ENCODE measurements at regions not wholly inside any gene's neighbourhood (a gene's known extent, or its start where the extent isn't known, plus 50 kb on each side); places are given as distances from the start of the nearest gene placed in this dataset.

DNA sequence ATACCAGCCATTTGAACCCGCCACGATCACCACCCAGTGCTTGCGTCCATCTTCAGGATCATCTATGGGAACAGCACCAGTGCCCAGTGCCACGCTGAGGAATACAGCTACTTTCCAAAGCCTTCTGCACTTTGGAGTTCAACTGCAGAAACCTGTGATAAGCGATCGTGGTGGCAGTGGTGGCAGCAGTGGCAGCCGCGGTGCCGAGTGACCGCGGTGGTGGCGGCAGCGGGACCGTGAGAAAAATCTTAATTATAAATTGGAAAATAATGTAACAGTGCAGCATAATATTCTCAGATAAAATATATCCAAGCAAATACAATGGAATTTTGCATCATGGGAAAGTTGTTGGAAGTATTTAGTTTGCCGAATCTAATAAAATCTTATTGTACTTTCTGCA is 2270.9 kb downstream of the PCDH9 start:
- FAIRE-seq: no peak

DNA sequence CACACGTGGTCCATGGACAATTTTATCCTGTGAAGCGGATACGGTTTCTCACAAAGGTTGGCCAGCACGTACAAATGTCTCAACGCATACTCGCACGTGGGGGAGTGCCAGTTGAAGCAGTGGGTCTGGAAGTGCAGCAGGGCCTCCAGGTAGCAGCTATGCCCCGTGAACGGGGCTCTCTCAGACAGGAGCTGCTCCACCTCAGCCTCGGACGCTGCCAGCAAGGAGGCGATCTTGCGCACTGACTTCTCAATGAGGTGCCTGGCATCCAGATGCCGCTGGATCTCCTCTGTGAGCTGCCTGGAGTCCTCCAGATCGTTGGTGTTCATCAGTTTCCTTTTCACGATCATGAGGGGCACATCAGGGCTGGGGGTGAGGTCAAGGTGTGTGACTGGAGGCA is 2272.0 kb downstream of the PCDH9 start:
- no peak for FAIRE-seq

DNA sequence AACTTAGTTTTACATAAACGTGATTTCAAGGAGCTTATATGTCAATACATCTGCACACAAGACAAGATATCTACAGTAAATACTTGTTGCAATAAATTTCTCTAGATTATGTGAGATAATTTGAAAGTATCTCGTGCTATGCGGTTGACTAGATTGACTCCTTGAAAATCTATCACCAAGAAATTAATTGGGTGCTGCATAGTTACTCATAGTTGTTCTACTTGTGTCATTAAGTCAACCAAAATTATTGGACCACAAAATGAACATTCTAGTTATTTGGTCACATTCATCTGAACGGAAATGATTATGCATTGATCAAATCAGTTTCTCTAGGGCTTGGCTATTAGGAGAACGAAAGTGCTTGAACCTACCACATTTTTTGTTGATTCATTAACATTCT is 2291.5 kb downstream of the PCDH9 start:
- no peak for FAIRE-seq

DNA sequence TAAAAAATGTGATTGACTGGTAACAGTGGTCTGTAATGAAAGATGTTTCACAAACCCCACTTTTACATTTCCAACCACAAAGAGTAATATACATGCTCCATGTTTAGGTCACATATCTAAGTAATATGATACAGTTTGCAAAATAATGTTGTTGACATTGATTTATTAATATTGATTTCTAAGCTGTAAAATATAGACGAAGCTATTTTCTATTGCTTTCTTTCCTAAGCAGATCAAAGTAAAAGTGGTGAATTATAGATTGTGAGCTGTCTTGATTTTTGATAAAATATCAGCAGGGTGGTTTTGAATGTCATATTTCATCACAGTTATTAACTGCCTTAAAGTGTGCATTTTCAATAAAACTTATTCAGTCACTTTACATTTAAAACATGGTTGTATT is 2292.8 kb downstream of the PCDH9 start:
- no peak for FAIRE-seq

DNA sequence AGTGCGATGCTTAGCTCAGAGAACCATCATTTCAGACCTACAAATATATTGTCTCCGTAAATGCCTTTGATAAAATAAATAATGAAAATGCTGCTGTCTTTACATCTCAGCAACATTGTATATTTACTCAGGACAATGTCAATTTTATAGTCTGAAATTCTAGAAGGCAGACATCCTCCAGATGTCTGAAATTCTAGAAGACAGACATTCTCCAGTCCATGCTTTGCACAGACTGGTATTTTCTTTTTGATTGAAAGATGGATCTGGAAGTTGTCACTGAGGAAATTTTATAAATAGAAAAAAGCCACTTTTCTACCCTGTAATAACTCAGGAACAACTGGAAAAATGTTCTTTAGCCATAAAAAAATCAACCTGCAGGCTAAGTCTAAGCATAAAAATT is 2293.3 kb downstream of the PCDH9 start:
- FAIRE-seq: no peak

DNA sequence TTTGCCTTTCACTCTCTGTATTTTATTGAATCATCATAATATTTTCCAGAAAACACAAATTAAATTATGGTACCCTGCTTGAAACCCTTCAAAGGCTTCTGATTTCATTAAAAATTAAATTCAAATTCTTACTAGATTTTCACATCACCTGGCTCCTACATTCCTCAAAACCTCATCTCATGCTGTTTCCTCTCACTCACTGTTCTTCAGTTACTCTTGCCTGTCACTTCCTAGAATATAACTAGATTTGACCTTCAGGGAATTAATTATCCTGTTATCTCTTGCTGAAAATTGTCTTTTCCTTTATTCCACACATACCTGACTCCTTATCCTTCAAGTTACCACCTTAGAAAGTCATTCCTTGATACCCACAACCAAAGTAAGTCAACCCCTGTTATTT is 2294.7 kb downstream of the PCDH9 start:
- no peak for FAIRE-seq

DNA sequence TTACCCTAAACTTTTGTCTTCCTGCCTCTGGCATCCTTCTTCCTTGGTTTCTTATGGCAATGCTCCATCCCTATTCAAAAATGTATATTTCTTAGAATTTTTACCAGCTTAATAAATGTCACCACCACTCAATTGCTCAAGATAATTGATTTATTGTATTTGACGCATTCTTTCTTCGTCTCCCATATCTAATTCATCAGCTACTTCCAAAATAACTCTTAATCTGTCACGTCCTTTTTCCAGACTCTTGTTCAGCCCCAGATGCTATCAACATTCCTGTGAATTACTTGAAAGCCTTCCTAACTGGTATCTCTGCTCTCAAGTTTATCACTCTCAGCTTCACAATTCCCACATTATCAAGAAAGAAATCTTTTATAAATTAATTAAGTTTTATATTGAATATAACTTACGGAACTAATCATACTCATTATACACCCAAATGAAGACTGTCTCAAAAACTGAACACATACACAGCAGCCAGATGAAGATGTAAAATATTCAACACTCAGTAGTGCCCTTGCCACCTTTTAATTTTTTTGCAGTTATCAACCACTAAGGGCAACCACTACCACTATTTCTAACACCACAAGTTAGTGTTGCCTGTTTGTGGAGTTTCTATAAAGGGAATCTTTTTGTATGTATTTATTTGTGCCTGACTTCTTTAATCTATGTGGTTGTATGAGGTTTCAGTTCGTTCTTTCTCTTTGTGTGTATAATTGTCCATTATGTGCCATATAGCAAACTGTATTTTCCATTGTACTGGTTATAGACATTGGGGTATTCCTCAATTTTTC is 2295.4 kb downstream of the PCDH9 start:
- FAIRE-seq: no peak

DNA sequence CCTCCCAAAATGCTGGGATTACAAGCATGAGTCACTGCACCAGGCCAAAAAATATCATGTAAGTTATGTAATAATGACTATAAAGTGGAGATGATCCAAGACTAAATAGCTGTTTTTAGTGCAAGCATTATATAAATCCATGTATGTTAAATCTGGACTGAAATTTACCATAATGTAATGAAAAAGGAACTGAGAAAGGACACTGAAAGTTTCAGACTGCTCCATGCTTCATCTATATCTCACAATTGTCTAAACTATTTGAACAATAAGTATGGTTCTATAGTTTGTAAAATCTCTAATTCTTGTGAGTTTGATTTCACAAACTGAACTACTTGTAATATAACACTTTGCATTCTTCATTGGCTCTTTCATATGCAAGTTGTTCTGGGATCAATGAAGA is 2299.5 kb downstream of the PCDH9 start:
- FAIRE-seq: no peak

DNA sequence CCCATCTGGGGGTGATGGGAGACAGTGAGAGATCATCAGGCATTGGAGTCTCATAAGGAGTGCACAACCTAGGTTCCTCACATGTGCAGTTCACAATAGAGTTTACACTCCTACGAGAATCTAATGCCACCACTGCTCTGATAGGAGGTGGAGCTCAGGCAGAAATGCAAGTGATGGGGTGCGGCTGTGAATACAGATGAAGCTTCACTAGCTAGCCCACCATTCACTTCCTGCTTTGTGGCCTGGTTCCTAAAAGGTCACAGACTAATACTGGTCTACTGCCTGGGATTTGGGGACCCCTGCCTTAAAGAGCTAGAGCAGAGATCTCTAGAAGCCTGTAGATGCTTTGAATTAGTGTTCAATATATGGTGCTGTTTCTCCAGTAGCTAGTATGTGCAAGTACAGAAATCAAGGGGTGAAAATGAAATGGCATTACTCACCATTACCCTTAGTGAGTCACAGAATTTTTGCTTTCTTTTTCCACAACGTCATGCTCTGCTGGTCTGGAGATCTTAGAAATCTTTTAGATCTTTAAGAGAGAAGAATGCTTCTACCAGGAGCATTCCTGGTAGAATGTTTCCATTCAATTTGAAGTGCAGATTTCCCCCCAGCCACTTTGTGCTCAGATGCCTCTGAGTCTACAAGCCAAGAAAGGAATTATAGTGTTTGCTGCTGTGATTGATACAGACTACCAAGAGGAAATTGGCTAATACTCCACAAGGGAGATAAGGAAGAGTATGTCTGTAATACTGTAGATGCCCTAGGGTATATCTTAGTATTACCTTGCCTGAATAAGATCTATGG is 2301.2 kb downstream of the PCDH9 start:
- FAIRE-seq: no peak

DNA sequence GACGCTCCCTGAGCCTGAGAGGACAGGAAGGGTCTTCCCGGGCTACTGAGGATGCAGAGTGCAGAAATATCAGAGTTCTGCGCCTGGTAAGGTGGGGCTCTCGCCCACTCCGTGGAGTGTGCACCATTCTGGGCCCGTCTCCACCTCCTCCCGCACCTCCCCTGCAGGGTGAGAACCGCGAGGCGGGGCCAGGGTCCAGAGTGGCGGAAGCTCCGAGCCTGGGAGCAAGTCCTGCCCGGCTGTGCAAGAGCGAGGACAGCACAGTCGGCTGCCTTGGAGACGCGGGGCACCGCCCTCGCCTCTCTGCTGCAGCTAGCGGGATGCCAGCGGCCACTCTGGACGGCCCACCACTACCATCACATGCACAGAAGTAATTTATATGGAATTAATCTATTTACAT is 2304.4 kb downstream of the PCDH9 start:
- FAIRE-seq: no peak

DNA sequence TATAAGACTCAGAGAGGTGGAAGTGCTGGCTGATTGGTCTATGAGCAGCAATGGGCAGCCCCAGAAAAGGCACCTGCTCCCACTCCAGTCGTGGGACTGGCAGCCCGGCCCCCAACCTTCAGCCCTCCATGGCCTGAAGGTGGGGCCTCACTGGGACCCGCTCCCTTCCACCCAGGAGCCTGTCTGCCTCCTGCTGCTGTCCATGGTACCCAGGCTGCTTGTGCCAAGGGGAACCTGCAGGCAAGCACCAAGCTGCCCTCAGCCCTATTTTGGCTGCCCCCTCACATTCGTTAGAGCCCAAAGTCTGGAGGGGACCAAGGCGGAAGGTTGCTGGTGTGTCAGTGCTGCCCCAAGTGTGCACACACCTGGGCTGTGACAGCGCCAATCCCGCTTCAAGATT is 2304.9 kb downstream of the PCDH9 start:
- no peak for FAIRE-seq

DNA sequence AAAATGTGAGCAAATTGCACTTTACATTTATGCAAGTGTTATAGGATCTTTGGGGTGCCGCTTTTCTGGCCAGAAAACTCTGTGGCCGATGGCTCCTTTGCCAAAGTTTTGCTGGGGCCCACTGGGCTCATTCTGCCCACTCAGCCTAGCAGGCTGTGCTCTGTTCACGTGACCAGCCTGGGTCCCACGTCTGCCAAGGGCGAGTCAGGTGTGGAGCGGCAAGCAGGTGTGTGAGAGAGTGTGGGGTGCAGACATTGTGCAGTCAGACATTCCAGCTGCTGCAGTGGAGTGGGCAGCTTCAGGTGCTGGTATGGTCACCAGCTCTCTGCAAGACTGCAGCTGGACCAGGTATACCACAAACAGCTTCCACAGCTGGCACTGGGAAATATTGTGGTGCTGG is 2305.7 kb downstream of the PCDH9 start:
- FAIRE-seq: no peak

DNA sequence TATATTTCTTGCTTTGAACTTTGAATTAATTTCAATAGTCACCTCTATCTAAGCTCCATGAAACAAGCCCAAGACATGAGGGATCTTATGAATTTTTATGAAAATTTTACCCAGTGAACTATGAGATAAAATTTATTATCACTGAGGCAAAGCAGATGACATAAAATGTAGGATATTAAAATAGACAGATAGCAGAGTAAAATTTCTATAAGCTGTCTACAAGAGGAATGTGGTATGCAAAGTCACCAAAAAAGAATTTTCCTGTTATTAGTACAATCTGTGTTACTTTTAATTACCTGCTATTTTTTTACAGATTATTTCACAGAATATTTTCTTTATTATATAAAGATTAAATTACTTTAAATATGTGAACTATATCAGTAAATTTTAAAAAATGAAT is 2312.6 kb downstream of the PCDH9 start:
- FAIRE-seq: no peak

DNA sequence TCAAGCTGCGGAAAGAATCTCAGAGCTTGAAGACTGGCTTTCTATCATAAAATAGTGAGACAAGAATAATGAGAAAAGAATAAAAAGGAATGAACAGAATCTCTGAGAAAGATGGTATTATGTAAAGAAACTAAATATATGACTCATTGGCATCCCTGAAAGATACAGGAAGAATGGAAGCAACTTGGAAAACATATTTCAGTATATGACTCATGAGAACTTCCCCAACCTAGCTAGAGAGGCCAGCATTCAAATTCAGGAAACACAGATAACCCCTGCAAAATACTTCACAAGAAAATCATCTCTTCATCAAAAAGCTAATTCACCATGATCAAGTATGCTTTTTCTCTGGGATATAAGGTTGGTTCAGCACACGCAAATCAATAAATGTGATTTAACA is 2318.0 kb downstream of the PCDH9 start:
- FAIRE-seq: no peak

DNA sequence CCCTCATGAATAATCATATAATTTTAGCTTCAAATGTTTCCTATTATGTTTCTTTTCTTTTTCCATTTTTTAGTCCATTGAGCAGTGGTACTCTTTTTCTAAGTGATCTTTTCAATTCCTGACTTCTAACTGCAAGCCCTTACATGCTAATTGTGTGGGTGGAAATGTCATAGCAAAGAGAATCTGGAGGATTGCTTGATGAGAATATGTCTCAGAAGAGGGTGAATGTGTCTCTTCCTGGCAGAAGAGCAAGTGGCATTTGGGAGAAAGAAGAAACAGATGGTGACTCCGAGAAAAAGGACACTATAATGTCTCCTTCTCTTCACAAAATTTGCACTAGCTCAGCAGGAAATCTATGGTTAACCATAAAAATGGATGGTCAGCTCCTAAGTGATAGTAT is 2320.0 kb downstream of the PCDH9 start:
- no peak for FAIRE-seq

DNA sequence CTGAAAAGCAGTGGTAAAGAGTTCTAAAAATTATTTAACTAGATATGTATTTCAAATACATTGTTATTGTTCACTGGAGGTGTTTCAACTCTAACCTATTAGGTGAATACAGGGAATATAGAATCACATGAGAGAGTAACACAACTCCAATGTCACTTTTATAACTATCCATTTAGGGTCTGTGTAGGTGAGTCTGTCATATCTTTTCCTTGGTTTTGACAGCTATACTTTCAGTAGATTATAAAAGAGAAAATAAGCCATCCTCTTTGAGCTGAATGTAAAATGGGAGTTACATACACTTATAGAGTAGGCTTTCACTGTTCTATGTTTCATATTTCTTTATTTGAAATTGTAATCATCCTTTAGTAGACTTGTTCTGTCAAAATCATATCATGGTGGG is 2321.0 kb downstream of the PCDH9 start:
- no peak for FAIRE-seq

DNA sequence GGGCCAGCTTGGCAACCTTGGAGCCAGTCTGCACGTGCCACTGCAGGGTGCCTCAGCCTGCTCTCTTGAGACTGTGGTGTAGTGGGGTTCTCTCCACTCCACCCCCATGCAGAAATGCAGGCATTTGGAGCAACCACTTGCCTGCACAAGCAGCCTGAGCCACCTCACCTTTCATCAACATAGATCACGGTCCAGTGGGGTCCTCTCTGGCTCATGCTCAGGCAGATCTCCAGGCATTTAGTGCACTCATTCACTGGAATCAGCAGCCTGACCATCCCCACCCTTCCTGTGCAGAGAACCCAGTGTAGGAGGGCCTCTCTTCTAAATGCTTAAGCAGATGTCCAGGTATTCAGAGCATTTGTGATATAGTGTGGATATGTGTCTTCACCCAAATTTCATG is 2330.1 kb downstream of the PCDH9 start:
- FAIRE-seq: no peak

DNA sequence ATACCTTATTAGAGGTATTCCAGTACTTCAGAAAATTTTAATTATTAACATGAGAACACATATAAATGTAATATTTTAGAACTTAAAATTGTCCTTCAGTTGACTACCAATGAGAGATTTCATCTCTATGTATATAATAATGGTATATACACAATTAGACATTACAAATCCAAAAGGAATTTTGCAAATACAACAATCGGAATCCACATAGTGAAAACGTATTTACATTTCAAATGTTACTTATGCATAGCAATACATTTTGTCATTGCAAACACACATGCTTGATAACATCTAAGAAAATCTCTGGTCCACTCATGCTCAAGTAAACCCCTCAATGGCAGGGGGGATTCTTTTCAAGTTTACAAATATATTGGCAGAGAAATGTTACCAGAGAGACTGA is 2345.2 kb downstream of the PCDH9 start:
- FAIRE-seq: no peak

DNA sequence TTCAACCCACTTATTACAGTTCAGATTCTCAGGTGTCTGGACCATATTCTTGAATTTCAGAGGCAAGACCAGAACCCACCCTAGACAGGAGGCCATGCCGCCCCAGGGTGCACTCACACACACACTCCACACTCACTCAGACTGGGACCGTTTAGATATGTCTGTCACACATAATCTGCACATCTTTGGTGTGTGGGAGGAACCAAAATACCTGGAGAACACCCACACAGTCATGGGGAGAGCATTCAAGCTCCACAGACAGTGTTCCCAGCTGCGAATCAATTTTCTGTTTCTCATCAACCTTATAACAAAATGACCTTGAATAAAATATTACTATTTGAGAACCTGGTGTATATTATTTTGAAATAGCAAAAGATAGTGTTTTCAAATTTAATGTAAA is 2353.0 kb downstream of the PCDH9 start:
- no peak for FAIRE-seq

DNA sequence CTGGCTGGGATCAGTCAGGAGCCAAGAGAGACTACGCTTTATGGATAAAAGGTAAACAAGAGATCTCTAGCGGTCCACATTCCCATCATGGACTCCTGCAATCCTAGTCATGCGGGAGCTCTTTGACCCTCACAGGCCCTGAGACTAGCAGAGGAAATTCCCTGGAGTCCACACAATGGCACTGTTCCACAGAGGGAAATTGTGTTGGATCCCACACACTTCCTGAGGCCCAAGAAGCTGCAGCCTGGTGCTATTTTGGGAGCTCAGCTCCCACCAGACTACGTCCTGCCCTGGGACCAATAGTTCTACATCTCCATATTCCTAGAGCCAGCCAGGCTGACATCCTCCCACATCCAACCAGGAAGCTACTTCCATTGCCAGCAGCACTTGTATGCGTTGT is 2358.4 kb downstream of the PCDH9 start:
- no peak for FAIRE-seq

DNA sequence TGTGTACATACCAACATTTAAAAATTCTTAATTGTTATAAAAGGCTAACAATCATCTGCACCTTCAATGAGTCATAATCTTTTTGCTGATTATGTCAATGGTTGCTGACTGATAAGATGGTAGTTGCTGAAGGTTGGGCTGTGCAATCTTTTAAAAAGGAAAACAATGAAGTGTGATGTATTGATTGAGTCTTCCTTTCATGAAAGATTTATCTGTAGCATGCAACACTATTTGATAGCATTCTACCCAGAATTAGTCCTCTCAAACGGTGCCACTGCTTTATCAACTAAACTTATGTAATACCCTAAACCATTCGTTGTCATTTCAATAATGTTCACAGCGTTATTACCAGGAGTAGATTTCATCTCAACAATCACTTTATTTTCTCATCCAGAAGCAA is 2360.6 kb downstream of the PCDH9 start:
- FAIRE-seq: no peak

DNA sequence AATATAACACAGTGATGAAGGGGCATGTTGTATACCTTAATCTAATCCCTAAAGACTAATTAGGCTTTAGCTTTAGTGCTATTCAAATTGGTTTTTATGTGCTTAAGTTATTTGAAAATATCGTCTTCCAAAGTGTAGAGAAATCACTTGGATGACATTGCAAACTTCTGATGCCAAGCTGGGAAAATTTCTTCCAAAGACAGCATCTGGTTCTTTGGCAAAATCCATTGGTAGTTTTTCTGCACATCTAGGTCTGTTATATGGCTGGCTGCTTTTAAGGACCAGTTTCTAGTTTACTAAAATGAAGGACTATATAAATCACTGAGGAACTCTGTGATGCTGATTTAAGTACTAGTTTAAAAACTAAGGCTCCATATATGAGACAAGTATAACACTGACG is 2362.3 kb downstream of the PCDH9 start:
- FAIRE-seq: no peak

DNA sequence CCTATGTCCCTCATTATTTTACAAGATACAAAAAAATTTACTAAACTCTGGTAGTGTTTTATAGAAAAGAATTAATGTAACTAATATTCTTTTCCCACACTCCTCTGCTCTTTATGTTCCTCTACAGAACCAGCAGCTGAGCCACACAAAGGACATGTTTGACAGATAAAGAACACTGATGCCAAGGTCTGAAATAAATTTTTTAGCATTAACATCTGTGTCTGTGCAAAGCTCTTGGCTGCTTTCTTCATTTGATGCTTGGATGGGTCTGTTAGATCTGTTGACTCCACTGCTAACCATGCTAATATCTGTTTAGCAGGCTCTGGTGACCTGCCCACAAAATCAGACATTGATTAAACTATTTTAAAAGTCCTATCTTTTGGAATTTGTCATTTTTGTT is 2363.8 kb downstream of the PCDH9 start:
- FAIRE-seq: no peak

DNA sequence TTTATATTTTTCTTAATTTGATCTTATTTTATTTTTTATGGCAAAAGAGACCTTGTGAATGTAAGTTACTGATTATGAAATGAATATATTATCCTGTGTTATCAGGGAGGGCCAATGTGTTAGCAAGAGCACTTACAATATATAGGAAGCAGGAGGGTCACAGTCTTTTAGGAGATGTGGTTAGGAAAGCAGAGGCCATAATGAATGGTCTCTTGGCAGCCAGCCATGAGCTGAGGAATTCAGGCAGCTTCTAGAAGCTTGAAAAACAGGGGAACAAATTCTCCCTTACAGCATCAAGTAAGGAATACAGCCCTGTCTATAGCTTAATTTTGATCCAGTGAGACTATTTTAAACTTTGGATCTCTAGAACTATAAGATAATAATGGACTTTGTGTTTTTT is 2374.6 kb downstream of the PCDH9 start:
- FAIRE-seq: no peak

DNA sequence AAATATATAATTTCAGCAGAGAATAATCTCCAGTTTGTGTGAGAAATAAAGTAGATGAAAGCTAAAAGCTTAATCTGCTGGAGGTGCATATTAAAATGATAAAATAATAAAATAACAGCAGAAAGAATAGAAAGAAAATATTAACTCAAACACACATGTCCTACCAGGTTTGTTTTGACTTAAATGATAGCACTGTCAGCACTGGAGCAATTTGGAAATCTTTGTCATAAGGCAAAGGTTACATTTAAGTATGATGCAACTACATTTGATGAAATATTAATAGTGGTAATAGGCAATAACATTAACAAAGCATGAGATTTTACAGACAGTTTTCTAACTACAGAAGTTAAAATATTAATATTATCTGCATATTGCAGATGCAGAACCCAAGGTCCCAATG is 2380.1 kb downstream of the PCDH9 start:
- FAIRE-seq: no peak

Data from colon (tissue), 2 donors.